Breast epithelium (tissue), 3 donors: ENCODE measurements at regions not wholly inside any gene's neighbourhood (a gene's known extent, or its start where the extent isn't known, plus 50 kb on each side); places are given as distances from the start of the nearest gene placed in this dataset.

Experiments used
- POLR2A ChIP-seq: fragments of 450-650 bp; IDR thresholded peaks from one replicate; pipeline ENCODE4 v1.6.1; 2016; ENCODE audit warnings: antibody characterized with exemption, mild to moderate bottlenecking, moderate library complexity
- POLR2AphosphoS5 ChIP-seq, 3 donors: sonication (generic); formaldehyde crosslinking; IDR thresholded peaks; one replicate each; pipeline ENCODE4 v1.6.1; 2017; ENCODE audit warnings: antibody characterized with exemption in 3 of 3

- TF ChIP-seq POLR2A (no peak), POLR2AphosphoS5 (IDR thresholded peaks at IDR 0.05) (no peak)
Observed at GRCh38 chr3:161848376-161848775, 351.8 kb downstream of the OTOL1 start.
